GM12873 (cell line): ENCODE measurements at regions not wholly inside any gene's neighbourhood (a gene's known extent, or its start where the extent isn't known, plus 50 kb on each side); places are given as distances from the start of the nearest gene placed in this dataset.

ENCODE experiments used
- TF ChIP-seq, protein P1 (sequence below): IDR thresholded peaks from 2 replicates; pipeline ENCODE4 v1.5.1; 2012; ENCODE audit warnings: low read depth, mild to moderate bottlenecking, moderate library complexity, low read length, control low read depth; ENCODE audit not compliant: insufficient read depth; ENCODE audit errors: missing control alignments

- TF ChIP-seq, protein P1, sequence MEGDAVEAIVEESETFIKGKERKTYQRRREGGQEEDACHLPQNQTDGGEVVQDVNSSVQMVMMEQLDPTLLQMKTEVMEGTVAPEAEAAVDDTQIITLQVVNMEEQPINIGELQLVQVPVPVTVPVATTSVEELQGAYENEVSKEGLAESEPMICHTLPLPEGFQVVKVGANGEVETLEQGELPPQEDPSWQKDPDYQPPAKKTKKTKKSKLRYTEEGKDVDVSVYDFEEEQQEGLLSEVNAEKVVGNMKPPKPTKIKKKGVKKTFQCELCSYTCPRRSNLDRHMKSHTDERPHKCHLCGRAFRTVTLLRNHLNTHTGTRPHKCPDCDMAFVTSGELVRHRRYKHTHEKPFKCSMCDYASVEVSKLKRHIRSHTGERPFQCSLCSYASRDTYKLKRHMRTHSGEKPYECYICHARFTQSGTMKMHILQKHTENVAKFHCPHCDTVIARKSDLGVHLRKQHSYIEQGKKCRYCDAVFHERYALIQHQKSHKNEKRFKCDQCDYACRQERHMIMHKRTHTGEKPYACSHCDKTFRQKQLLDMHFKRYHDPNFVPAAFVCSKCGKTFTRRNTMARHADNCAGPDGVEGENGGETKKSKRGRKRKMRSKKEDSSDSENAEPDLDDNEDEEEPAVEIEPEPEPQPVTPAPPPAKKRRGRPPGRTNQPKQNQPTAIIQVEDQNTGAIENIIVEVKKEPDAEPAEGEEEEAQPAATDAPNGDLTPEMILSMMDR = no peak
These were observed 81.0 kb upstream of the SNX9 start for GRCh38 chr6:157741948-157742556.

DNA sequence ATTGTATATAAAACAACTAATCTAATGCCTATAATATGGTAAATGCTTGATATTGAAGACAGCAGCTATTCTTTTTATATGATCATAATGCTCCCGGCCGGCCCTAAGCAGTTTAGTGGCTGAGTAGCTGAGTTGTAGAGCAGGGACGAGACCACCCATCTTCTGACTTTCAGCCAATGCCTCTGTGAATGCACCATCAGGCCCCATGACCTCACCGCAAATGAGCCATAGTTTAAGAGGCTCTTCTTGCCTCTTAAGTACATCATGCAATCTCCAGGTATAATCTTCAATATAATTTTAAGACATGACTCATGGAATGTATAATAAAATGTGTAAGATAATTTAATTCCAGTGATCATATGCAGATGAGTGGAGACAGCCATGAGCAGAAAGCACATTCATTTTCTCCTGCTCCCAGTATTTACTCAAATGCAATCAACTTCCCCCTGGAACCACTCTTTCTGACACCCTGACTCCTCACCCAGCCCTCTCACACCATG, 78.9 kb upstream of the SNX9 start:
- TF ChIP-seq, protein P1 = no peak

DNA sequence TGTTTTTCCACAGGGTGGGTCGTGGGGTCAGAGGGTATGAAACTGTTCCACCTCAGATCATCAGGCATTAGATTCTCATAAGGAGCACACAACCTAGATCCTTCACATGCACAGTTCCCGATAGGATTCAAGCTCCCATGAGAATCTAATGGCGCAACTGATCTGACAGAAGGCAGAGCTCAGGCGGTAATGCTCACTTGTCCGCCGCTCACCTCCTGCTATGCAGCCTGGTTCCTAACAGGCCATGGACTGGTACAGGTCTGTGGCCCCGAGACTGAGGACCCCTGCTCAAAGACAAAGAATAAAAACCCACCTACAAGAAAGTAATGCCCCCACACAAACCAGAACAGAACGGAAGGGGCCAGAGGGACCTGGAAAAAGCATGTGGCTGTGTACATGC, 76.1 kb upstream of the SNX9 start:
- TF ChIP-seq, protein P1 = no peak

DNA sequence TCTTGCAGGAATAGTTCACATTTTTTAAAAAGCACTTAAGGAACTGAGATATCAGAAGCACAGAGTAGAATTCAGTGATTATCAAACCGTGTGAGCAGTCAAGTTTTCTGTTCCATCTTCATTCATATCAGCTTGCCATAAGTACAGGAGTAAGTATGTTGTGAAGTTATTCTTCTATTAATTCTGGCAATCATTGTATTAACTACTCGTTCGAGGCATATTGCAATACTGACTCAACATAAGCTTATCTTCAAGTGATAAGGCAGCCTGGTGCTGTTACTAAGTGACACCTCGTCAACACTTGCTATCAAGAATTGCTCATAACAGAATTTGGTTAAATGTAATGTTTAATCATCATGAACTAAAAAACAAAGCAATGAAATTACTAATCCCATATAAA, 75.7 kb upstream of the SNX9 start:
- TF ChIP-seq, protein P1 = no peak

DNA sequence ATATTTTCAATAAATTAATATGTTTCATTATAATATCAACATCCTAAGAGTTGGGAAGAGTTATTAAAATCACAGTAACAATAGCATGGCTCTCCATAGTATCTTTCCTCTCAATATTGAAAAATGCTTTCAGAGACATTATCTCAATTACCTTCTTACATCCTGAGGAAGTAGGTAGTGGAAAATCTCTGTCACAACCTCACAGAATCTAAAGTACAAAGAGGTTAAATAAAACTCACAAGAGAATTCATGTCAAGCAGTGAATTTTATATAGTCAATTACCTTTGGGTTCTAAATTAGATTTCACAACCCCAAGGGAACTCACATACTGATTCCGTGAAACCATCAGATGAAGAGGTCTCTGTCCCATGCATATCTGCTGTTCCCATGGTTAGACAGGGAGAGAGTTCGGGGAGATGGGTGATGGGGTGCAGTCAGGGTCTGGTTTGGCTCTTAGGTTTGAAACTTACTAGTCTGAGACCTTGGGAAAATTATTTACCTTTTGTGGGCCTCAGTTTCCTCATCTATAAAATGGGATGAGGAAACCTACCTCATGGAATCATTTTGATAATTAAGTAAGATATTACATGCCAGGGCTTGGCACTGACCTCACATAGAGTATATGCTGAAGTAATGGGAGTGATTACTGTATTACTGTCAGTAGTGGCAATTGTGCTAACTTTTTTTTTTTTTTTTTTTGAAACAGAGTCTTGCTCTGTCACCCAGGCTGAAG, 74.0 kb upstream of the SNX9 start:
- TF ChIP-seq, protein P1 = no peak

- TF ChIP-seq, protein P1 = no peak
These were observed 71.4 kb upstream of the SNX9 start for GRCh38 chr6:157751547-157752200.

DNA sequence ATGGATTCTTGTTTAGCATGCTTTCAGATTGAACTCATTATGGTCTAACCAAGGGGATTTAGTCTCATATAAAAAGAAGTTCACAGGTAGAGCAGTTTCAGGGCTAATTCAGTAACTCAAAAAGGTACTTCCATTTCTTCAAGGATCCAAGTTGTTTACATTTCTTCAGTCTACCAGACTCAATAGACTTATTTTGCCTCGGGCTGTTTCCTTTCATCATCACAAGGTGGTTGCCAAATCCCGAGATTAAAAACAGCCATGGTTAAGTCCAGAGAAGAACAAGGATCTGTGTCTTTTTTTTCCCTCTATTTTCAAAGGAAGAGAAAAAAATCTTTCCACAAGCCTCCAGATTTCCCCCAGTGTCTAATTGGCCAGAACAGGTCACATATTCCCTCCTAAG, 69.8 kb upstream of the SNX9 start:
- TF ChIP-seq, protein P1 = no peak
